ENCODE measurements at regions not wholly inside any gene's neighbourhood (a gene's known extent, or its start where the extent isn't known, plus 50 kb on each side); places are given as distances from the start of the nearest gene placed in this dataset.

- DNase-seq = no peak
Observed at GRCh38 chr10:78937800-78938694, 130.7 kb upstream of the ZMIZ1 start.

GRCh38 chr10:78938695-78939672 lies 129.8 kb upstream of the ZMIZ1 start:
- no peak for DNase-seq

GRCh38 chr10:78942091-78942501 lies 126.7 kb upstream of the ZMIZ1 start:
- DNase-seq = no peak

GRCh38 chr10:78944723-78945312 lies 123.9 kb upstream of the ZMIZ1 start:
- no peak for DNase-seq

- DNase-seq = no peak
Observed at GRCh38 chr10:78945838-78946237, 122.9 kb upstream of the ZMIZ1 start.

GRCh38 chr10:78947226-78947625 lies 121.5 kb upstream of the ZMIZ1 start:
- no peak for DNase-seq

GRCh38 chr10:78947733-78948132 lies 121.0 kb upstream of the ZMIZ1 start:
- no peak for DNase-seq

- no peak for DNase-seq
Observed at GRCh38 chr10:78948621-78949030, 120.1 kb upstream of the ZMIZ1 start.

- no peak for DNase-seq
Observed at GRCh38 chr10:78950656-78951587, 117.8 kb upstream of the ZMIZ1 start.

GRCh38 chr10:78952030-78952429 lies 116.7 kb upstream of the ZMIZ1 start:
- no peak for DNase-seq

GRCh38 chr10:78952686-78953085 lies 116.1 kb upstream of the ZMIZ1 start:
- no peak for DNase-seq

- no peak for DNase-seq
Observed at GRCh38 chr10:78953113-78953798, 115.5 kb upstream of the ZMIZ1 start.

- DNase-seq = no peak
Observed at GRCh38 chr10:78953799-78954297, 114.9 kb upstream of the ZMIZ1 start.

GRCh38 chr10:78954689-78955088 lies 114.1 kb upstream of the ZMIZ1 start:
- DNase-seq = no peak

- DNase-seq = no peak
Observed at GRCh38 chr10:78955206-78955605, 113.6 kb upstream of the ZMIZ1 start.

GRCh38 chr10:78956391-78956790 lies 112.4 kb upstream of the ZMIZ1 start:
- DNase-seq = no peak

GRCh38 chr10:78957471-78958039 lies 111.2 kb upstream of the ZMIZ1 start:
- DNase-seq = no peak

GRCh38 chr10:78959217-78959923 lies 109.4 kb upstream of the ZMIZ1 start:
- no peak for DNase-seq

- DNase-seq = no peak
Observed at GRCh38 chr10:78959924-78960285, 108.9 kb upstream of the ZMIZ1 start.

GRCh38 chr10:78960316-78960800 lies 108.4 kb upstream of the ZMIZ1 start:
- DNase-seq = no peak

Data from NCI-H1694 (cell line).